Heart left ventricle (tissue), 16 donors: ENCODE measurements at regions not wholly inside any gene's neighbourhood (a gene's known extent, or its start where the extent isn't known, plus 50 kb on each side); places are given as distances from the start of the nearest gene placed in this dataset.
A peak's percentile ranks its signal among the peaks of the same experiment; 100 is the strongest.

Experiments
- ATAC-seq, 4 donors: fragments of 200-7000 bp; cut with Tn5 transposase; one replicate each; pipeline ENCODE4 v1.9.1; 2020 to 2022; ENCODE audit warnings: moderate library complexity in 4 of 4, mild to moderate bottlenecking in 3 of 4, moderate number of reproducible peaks in 1 of 4
- DNase-seq, 5 donors: peaks; one replicate each; pipeline ENCODE4 v3.0.0-alpha.2; 2020
- H3K27ac ChIP-seq, 12 donors: fragments of 200-600 bp; sonication (generic) in 4 of 12; one replicate each; pipeline versions ENCODE4 v1.5.0 to v1.8.0; 2016 to 2022; ENCODE audit warnings: mild to moderate bottlenecking in 2 of 12
- H3K27me3 ChIP-seq, 9 donors: fragments of 200-600 bp; sonication (generic) in 2 of 9; one replicate each; pipeline versions ENCODE4 v1.5.1 to v1.8.0; 2016 to 2022; ENCODE audit warnings: mild to moderate bottlenecking in 3 of 9
- H3K36me3 ChIP-seq, 9 donors: fragments of 200-600 bp; sonication (generic) in 2 of 9; one replicate each; pipeline versions ENCODE4 v1.5.0 to v1.8.0; 2018 to 2022; ENCODE audit warnings: mild to moderate bottlenecking in 2 of 9
- H3K4me1 ChIP-seq, 12 donors: fragments of 200-600 bp; sonication (generic) in 4 of 12; one replicate each; pipeline versions ENCODE4 v1.5.0 to v1.8.0; 2016 to 2022; ENCODE audit warnings: mild to moderate bottlenecking in 3 of 12
- H3K4me3 ChIP-seq, 12 donors: fragments of 200-600 bp; sonication (generic) in 4 of 12; one replicate each; pipeline versions ENCODE4 v1.5.0 to v1.8.0; 2017 to 2022; ENCODE audit warnings: mild to moderate bottlenecking in 9 of 12, moderate library complexity in 4 of 12
- H3K9me3 ChIP-seq, 12 donors: fragments of 200-600 bp; sonication (generic) in 4 of 12; one replicate each; pipeline versions ENCODE4 v1.5.0 to v1.8.0; 2016 to 2022; ENCODE audit warnings: mild to moderate bottlenecking in 1 of 12
- POLR2A ChIP-seq, 2 donors: fragments of 450-650 bp; IDR thresholded peaks; one replicate each; pipeline ENCODE4 v1.6.1; 2017; ENCODE audit warnings: antibody characterized with exemption in 2 of 2, mild to moderate bottlenecking in 2 of 2, moderate library complexity in 2 of 2
- WGBS, 4 donors: extraction: QIAGEN DNeasy Blood & Tissue Kit in 2 of 4; methylation state at CpG; one replicate each; pipeline versions ENCODE4 v1.1.5 to v1.1.7; 2013 to 2018; 5-methylcytosine and 5-hydroxymethylcytosine counted together
- intact Hi-C, 10 donors: fragments of 100-400 bp; cut with DNase I; formaldehyde crosslinking; loops; one replicate each; pipeline versions ENCODE4 v1.11.1 to v1.14.2; 2022
- TF ChIP-seq, protein P1 (sequence below), 12 donors: fragments of 200-600 bp; sonication (generic) in 4 of 12; IDR thresholded peaks; one replicate each; pipeline versions ENCODE4 v1.5.0 to v1.8.0; 2018 to 2022; ENCODE audit warnings: antibody characterized with exemption in 12 of 12, mild to moderate bottlenecking in 5 of 12
- donor health status: ischemic (EF 13 %, LVEDD 7.1; RV severe dilation, severe dysfunction).
- donor health status: healthy with polysubstance abuse.
- donor health status: DM: no; HTN: yes; CAD: no.
- donor health status: DM: no; HTN: no; CAD: no.
- donor health status: ischemic (EF 25% LVEDD 6.9; RV normal size, moderate dysfunction).
- donor health status: ischemic (EF 25% LVEDD 5.7; RV mildly dilated, moderate dysfunction).
- donor health status: healthy.
- donor health status: DM: yes; HTN: yes; CAD: no.
- donor health status: ischemic (EF 35%, LVEDD 5.7; RV mildly dilated, moderate dysfunction).
- donor health status: nonischemic (EF 11% LVEDD 7.7; RV severe dilation, severe dysfunction).
- donor health status: DM: yes; HTN: yes; CAD: no.
- donor health status: PGD.
- donor health status: ischemic (EF 29% LVEDD 5.4; RV normal size, mild dysfunction).
- donor health status: nonischemic (EF 23%, LVEDD 6.1; RV moderate dilation, normal function).

DNA sequence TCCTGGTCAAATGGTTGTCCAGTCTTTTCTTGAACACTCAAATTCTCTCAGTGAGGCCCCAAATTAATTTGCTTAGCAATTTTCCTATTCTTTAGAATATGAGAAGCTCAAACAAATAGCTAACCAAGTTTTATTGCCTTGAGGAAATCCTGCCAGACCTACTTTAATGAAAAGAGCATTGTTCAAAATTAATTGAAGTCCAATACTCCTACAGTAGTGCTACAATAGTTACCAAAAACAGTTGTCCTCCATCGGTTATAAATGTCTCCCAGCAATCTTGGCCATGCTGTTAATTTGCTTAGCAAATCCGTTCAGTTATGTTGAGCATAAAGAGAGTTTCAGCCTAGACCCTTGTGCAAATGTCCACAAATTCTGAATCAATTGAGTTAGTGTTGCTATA, 112.9 kb downstream of the MAB21L3 start:
- Histone ChIP-seq H3K4me1 (peaks cover 0 to 2% (median 0%) of the 10 kb centered on the region in 12 donors), H3K27me3 (no peaks in the 10 kb centered on the region), H3K9me3 (no peaks in the 10 kb centered on the region), H3K36me3 (no peaks in the 10 kb centered on the region), H3K27ac (no peak overlapping the region), H3K4me3 (no peak overlapping the region)
- WGBS, 4 donors = 58 to 71% (median 61%) methylated on average over 2 of the region's 2 CpGs
- intact Hi-C loops = loop anchor here in 1 of 10 donors (10.0 kb wide), 1 partner anchor 121 kb away; no protein-coding TSS in a partner anchor
- DNase-seq (no peak), ATAC-seq (no peak)
- TF ChIP-seq POLR2A (IDR thresholded peaks at IDR 0.05) = no peak
- TF ChIP-seq, protein P1, sequence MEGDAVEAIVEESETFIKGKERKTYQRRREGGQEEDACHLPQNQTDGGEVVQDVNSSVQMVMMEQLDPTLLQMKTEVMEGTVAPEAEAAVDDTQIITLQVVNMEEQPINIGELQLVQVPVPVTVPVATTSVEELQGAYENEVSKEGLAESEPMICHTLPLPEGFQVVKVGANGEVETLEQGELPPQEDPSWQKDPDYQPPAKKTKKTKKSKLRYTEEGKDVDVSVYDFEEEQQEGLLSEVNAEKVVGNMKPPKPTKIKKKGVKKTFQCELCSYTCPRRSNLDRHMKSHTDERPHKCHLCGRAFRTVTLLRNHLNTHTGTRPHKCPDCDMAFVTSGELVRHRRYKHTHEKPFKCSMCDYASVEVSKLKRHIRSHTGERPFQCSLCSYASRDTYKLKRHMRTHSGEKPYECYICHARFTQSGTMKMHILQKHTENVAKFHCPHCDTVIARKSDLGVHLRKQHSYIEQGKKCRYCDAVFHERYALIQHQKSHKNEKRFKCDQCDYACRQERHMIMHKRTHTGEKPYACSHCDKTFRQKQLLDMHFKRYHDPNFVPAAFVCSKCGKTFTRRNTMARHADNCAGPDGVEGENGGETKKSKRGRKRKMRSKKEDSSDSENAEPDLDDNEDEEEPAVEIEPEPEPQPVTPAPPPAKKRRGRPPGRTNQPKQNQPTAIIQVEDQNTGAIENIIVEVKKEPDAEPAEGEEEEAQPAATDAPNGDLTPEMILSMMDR (IDR thresholded peaks at IDR 0.05) = no peak

- no peaks in the 10 kb centered on the region for H3K27me3 ChIP-seq
- H3K4me3 ChIP-seq = no peak overlapping the region
- DNase-seq (no peak), ATAC-seq (peak in 1 of 4 donors; percentile 29)
- H3K27ac ChIP-seq = no peak overlapping the region
- TF ChIP-seq POLR2A (IDR thresholded peaks at IDR 0.05) = no peak
- TF ChIP-seq, protein P1 (IDR thresholded peaks at IDR 0.05) = no peak
- WGBS, 4 donors = 78 to 86% (median 83%) methylated on average over 4 of the region's 4 CpGs
- H3K9me3 ChIP-seq = no peaks in the 10 kb centered on the region
- H3K36me3 ChIP-seq = no peaks in the 10 kb centered on the region
- intact Hi-C loops = loop anchor here in 1 of 10 donors (10.0 kb wide), 1 partner anchor 120 kb away; no protein-coding TSS in a partner anchor
- H3K4me1 ChIP-seq = no peaks in the 10 kb centered on the region
These were observed 113.4 kb downstream of the MAB21L3 start for GRCh38 chr1:116224561-116224960.

GRCh38 chr1:116226017-116226416, 114.8 kb downstream of the MAB21L3 start:
- ATAC-seq (no peak), DNase-seq (no peak)
- H3K36me3 ChIP-seq = no peaks in the 10 kb centered on the region
- H3K9me3 ChIP-seq = no peaks in the 10 kb centered on the region
- intact Hi-C loops = loop anchor here in 1 of 10 donors (10.0 kb wide), 1 partner anchor 119 kb away; no protein-coding TSS in a partner anchor
- no peaks in the 10 kb centered on the region for H3K27me3 ChIP-seq
- no peak overlapping the region for H3K4me3 ChIP-seq
- no peak overlapping the region for H3K27ac ChIP-seq
- no peak for TF ChIP-seq POLR2A (IDR thresholded peaks at IDR 0.05)
- TF ChIP-seq, protein P1 (IDR thresholded peaks at IDR 0.05) = no peak
- no peaks in the 10 kb centered on the region for H3K4me1 ChIP-seq
- 64 to 82% (median 72%) methylated on average over 1 of the region's 1 CpG for WGBS, 4 donors

DNA sequence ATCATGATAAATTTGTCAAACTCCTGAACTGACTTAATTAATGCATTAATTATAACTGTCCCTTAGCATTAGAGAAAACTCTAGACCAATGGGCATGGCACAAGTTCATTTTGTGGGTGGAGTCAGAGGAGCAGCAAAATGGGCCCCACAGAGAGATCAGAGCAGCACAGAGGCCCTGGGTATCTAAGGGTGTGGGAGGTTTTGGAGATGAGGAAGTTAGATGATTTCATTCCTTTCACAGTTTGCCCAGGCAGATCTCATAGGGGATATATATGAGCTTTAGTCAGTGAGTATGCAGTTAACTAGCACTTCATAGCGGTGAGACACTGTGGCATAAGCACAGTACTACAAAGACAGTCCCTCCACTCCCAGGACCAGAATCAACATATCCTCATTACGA, 117.3 kb downstream of the MAB21L3 start:
- no peak for ATAC-seq
- H3K27ac ChIP-seq = no peak overlapping the region
- no peaks in the 10 kb centered on the region for H3K27me3 ChIP-seq
- no peaks in the 10 kb centered on the region for H3K9me3 ChIP-seq
- TF ChIP-seq, protein P1 (IDR thresholded peaks at IDR 0.05) = no peak
- TF ChIP-seq POLR2A (IDR thresholded peaks at IDR 0.05) = no peak
- H3K36me3 ChIP-seq = no peaks in the 10 kb centered on the region
- intact Hi-C loops = loop anchor here in 1 of 10 donors (10.0 kb wide), 1 partner anchor 116 kb away; no protein-coding TSS in a partner anchor
- 83 to 97% (median 89%) methylated on average over 2 of the region's 2 CpGs for WGBS, 4 donors
- H3K4me3 ChIP-seq = no peak overlapping the region
- DNase-seq = no peak
- no peaks in the 10 kb centered on the region for H3K4me1 ChIP-seq
